PC-9 (cell line): ENCODE measurements at regions not wholly inside any gene's neighbourhood (a gene's known extent, or its start where the extent isn't known, plus 50 kb on each side); places are given as distances from the start of the nearest gene placed in this dataset.

Experiments used
- BruUV-seq: library from RNA; stranded (reverse); fragments of 400-500 nt; replicated peaks from 2 replicates; lab custom pipeline; 2021; lab: Mats Ljungman, UMichigan
- CTCF ChIA-PET: fragments of 300-600 bp; sonication (Branson Sonifier 250); formaldehyde crosslinking; loops from one replicate; lab custom pipeline; 2022; ENCODE audit warnings: antibody characterized with exemption; lab: Charles Lee
- POLR2A ChIA-PET: fragments of 300-600 bp; sonication (Branson Sonifier 250); formaldehyde crosslinking; loops from one replicate; lab custom pipeline; 2022; ENCODE audit warnings: antibody characterized with exemption; ENCODE audit not compliant: unreplicated experiment; lab: Charles Lee
- DNase-seq, 2 experiments: peaks; one replicate each; pipeline versions ENCODE4 v3.0.0 to v3.0.0-alpha.2; 2015 to 2022; ENCODE audit warnings: mixed read lengths in 1 of 2
- H2AFZ ChIP-seq: fragments of 200-600 bp; sonication (generic); 2 replicates; pipeline ENCODE4 v1.8.1; 2017; ENCODE audit warnings: antibody characterized with exemption
- H3F3A ChIP-seq: fragments of 200-600 bp; sonication (generic); 2 replicates; pipeline ENCODE4 v1.8.1; 2017; ENCODE audit warnings: antibody characterized with exemption, mild to moderate bottlenecking, low read depth; ENCODE audit not compliant: insufficient read depth
- H3K27ac ChIP-seq: fragments of 200-600 bp; sonication (generic); 2 replicates; pipeline ENCODE4 v1.6.1; 2016; ENCODE audit warnings: mixed run types
- H3K27me3 ChIP-seq: fragments of 200-600 bp; sonication (generic); 2 replicates; pipeline ENCODE4 v1.6.1; 2016; ENCODE audit warnings: low read depth, mixed run types; ENCODE audit not compliant: insufficient read depth
- H3K36me3 ChIP-seq: fragments of 200-600 bp; sonication (generic); 2 replicates; pipeline ENCODE4 v1.6.1; 2016; ENCODE audit warnings: low read depth, mixed run types
- H3K4me1 ChIP-seq: fragments of 200-600 bp; sonication (generic); replicated peaks from 2 replicates; pipeline ENCODE4 v1.6.1; 2016; ENCODE audit warnings: mixed run types; ENCODE audit not compliant: insufficient read depth
- H3K4me2 ChIP-seq: fragments of 200-600 bp; sonication (generic); 2 replicates; pipeline ENCODE4 v1.6.1; 2017; ENCODE audit warnings: mixed run types
- H3K4me3 ChIP-seq: fragments of 200-600 bp; sonication (generic); 2 replicates; pipeline ENCODE4 v1.6.1; 2016; ENCODE audit warnings: mixed run types
- H3K79me2 ChIP-seq: fragments of 200-600 bp; sonication (generic); 2 replicates; pipeline ENCODE4 v1.6.1; 2017; ENCODE audit warnings: low read depth, mixed run types
- H3K9me2 ChIP-seq: fragments of 200-600 bp; sonication (generic); 2 replicates; pipeline ENCODE4 v1.8.1; 2017; ENCODE audit warnings: mild to moderate bottlenecking; ENCODE audit not compliant: insufficient read depth
- H3K9me3 ChIP-seq: fragments of 200-600 bp; sonication (generic); 2 replicates; pipeline ENCODE4 v1.8.1; 2016; ENCODE audit warnings: low read depth; ENCODE audit not compliant: insufficient read depth
- H4K20me1 ChIP-seq: fragments of 200-600 bp; sonication (generic); 2 replicates; pipeline ENCODE4 v1.8.1; 2017; ENCODE audit not compliant: insufficient read depth
- EZH2 ChIP-seq: fragments of 200-600 bp; sonication (generic); IDR thresholded peaks from 2 replicates; pipeline ENCODE4 v1.8.0; 2017; ENCODE audit warnings: antibody characterized with exemption, low read depth
- intact Hi-C: fragments of 100-400 bp; cut with micrococcal nuclease; formaldehyde crosslinking; loops from one replicate; pipeline ENCODE4 v1.10.0; 2022; ENCODE audit not compliant: unreplicated experiment
- TF ChIP-seq, protein P1 (sequence below): fragments of 200-600 bp; sonication (generic); conservative IDR thresholded peaks from 2 replicates; pipeline ENCODE4 v1.6.1; 2017; ENCODE audit warnings: mixed run types, antibody characterized with exemption, mild to moderate bottlenecking, moderate library complexity

DNA sequence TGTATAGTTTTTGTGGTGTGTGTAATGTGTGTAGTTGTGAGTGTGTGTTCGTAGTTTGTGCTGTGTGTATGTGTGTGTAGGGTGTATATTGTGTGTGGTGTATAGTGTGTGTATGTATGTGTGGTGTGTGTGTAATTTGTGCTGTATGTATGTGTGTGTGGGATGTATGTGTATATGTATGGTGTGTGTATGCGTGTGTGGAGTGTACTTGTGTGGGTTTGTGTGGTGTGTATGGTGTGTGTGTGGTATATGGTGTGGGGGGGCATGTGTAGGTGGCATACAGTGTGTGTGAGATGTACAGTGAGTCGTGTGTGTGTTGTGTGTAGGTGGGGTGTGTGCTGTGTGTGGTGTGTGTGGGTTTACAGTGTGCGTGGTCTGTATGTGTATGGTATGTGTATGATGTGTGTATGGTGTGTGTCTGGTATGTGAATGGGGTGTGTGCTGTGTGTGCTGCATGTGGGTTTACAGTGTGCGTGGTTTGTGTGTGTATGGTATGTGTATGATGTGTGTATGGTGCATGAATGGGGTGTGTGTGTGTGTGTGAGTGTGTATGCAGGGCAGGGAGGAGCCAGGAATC, 125.2 kb downstream of the GADD45G start:
- H3K9me2 ChIP-seq, result no peaks in the 10 kb centered on the region
- no peaks in the 10 kb centered on the region for H3K79me2 ChIP-seq
- no peak overlapping the region for H3K4me3 ChIP-seq
- H3K27ac ChIP-seq, result no peak overlapping the region
- H3K36me3 ChIP-seq, result no peaks in the 10 kb centered on the region
- no peaks in the 10 kb centered on the region for H3F3A ChIP-seq
- BruUV-seq, result no TSS peak
- no peaks in the 10 kb centered on the region for H3K9me3 ChIP-seq
- DNase-seq, result no peak
- no peak overlapping the region for H3K4me2 ChIP-seq
- no peak overlapping the region for H2AFZ ChIP-seq
- H3K4me1 ChIP-seq, result no peaks in the 10 kb centered on the region
- intact Hi-C loops, result no loop called here
- TF ChIP-seq EZH2, result no peak
- TF ChIP-seq, protein P1, sequence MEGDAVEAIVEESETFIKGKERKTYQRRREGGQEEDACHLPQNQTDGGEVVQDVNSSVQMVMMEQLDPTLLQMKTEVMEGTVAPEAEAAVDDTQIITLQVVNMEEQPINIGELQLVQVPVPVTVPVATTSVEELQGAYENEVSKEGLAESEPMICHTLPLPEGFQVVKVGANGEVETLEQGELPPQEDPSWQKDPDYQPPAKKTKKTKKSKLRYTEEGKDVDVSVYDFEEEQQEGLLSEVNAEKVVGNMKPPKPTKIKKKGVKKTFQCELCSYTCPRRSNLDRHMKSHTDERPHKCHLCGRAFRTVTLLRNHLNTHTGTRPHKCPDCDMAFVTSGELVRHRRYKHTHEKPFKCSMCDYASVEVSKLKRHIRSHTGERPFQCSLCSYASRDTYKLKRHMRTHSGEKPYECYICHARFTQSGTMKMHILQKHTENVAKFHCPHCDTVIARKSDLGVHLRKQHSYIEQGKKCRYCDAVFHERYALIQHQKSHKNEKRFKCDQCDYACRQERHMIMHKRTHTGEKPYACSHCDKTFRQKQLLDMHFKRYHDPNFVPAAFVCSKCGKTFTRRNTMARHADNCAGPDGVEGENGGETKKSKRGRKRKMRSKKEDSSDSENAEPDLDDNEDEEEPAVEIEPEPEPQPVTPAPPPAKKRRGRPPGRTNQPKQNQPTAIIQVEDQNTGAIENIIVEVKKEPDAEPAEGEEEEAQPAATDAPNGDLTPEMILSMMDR, result no peak
- H3K27me3 ChIP-seq, result peaks cover 71% of the 10 kb centered on the region
- ChIA-PET POLR2A (no interaction called here), CTCF (no interaction called here)
- no peaks in the 10 kb centered on the region for H4K20me1 ChIP-seq

- H3K36me3 ChIP-seq, result no peaks in the 10 kb centered on the region
- no peak for DNase-seq
- ChIA-PET CTCF (no interaction called here), POLR2A (interaction anchor here (0.6 kb wide), 1 partner anchor 9 kb away, joined by 3 read pairs; no protein-coding TSS in a partner anchor)
- peaks cover 71% of the 10 kb centered on the region for H3K27me3 ChIP-seq
- H4K20me1 ChIP-seq, result no peaks in the 10 kb centered on the region
- no peaks in the 10 kb centered on the region for H3K79me2 ChIP-seq
- H3K4me3 ChIP-seq, result no peak overlapping the region
- intact Hi-C loops, result no loop called here
- H3K9me2 ChIP-seq, result no peaks in the 10 kb centered on the region
- no peaks in the 10 kb centered on the region for H3K9me3 ChIP-seq
- H3F3A ChIP-seq, result no peaks in the 10 kb centered on the region
- TF ChIP-seq EZH2, result no peak
- TF ChIP-seq, protein P1, result no peak
- H2AFZ ChIP-seq, result no peak overlapping the region
- no peak overlapping the region for H3K4me2 ChIP-seq
- no peaks in the 10 kb centered on the region for H3K4me1 ChIP-seq
- H3K27ac ChIP-seq, result no peak overlapping the region
- BruUV-seq, result no TSS peak
Observed at GRCh38 chr9:89730715-89731114, 125.9 kb downstream of the GADD45G start.

DNA sequence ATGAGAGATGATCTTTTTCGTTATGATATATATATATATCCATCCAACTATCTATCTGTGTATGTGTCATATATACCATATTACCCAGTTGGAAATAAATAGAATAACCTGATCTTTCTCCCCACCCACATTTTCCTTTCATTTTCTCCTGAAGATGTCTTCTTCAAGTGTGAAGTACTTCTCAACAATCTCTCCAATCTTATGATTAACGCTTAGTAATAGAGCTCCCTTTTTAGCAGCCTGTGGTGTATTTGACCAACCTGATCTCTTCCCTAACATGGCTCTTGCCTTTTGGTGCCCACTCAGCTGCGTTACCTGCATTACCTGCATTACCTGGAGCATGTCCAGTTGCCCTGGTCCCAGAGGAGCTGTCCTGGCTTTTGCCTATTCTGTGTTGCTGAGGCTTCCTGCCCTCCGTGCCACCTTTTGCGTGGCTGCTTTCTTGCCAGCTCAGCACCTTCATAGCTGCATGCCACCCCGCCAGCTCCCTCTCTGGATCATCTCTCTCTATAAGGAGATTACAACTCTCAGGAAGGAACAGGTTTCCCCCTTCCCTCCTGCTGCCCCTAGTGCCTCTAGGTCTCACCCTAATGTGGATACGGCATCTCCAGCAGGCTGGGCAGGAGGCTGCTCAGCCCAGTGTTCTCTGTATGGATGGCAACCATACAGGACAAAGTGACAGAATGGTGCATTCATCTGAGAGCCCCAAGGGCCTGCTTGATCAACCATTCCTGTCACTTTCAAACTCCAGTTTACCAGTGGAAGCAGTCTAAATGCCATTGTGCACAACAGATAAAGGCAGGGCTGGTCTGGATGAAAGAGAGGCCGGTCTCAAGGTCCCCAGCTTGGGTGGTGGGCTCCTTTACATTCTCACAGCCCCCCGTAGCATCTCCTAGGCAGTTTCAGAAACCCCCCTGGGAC, 126.7 kb downstream of the GADD45G start:
- H3K4me2 ChIP-seq, result no peak overlapping the region
- no peak overlapping the region for H3K4me3 ChIP-seq
- H4K20me1 ChIP-seq, result no peaks in the 10 kb centered on the region
- H3K9me3 ChIP-seq, result no peaks in the 10 kb centered on the region
- H3K36me3 ChIP-seq, result no peaks in the 10 kb centered on the region
- ChIA-PET CTCF (no interaction called here), POLR2A (interaction anchor here (0.6 kb wide), 1 partner anchor 8 kb away, joined by 3 read pairs; no protein-coding TSS in a partner anchor)
- H3K27ac ChIP-seq, result no peak overlapping the region
- H3K27me3 ChIP-seq, result peaks cover 74% of the 10 kb centered on the region
- H3K4me1 ChIP-seq, result no peaks in the 10 kb centered on the region
- no peak overlapping the region for H2AFZ ChIP-seq
- intact Hi-C loops, result no loop called here
- H3K79me2 ChIP-seq, result no peaks in the 10 kb centered on the region
- no TSS peak for BruUV-seq
- DNase-seq, result no peak
- TF ChIP-seq, protein P1, result no peak
- TF ChIP-seq EZH2, result no peak
- no peaks in the 10 kb centered on the region for H3K9me2 ChIP-seq
- H3F3A ChIP-seq, result no peaks in the 10 kb centered on the region
